Panc1 (cell line): ENCODE measurements at regions not wholly inside any gene's neighbourhood (a gene's known extent, or its start where the extent isn't known, plus 50 kb on each side); places are given as distances from the start of the nearest gene placed in this dataset.

ENCODE experiments used
- ATAC-seq: fragments of 200-7000 bp; cut with Tn5 transposase; 2 replicates; pipeline ENCODE4 v1.9.1; 2020; ENCODE audit warnings: mild to moderate bottlenecking, moderate library complexity
- BruUV-seq: library from RNA; stranded (reverse); fragments of 400-500 nt; replicated peaks from 2 replicates; lab custom pipeline; 2021; lab: Mats Ljungman, UMichigan
- CTCF ChIA-PET: fragments of 300-600 bp; sonication (Branson Sonifier 250); formaldehyde crosslinking; loops from one replicate; lab custom pipeline; 2022; ENCODE audit warnings: antibody characterized with exemption; lab: Charles Lee
- POLR2A ChIA-PET: fragments of 300-600 bp; sonication (Branson Sonifier 250); formaldehyde crosslinking; loops from one replicate; lab custom pipeline; 2022; ENCODE audit warnings: antibody characterized with exemption; lab: Charles Lee
- DNase-seq: peaks from one replicate; pipeline ENCODE4 v3.0.0-alpha.2; 2010; ENCODE audit warnings: low read depth, low spot score
- H3K27ac ChIP-seq: 2 replicates; pipeline ENCODE4 v1.5.1; 2011; ENCODE audit warnings: mild to moderate bottlenecking, low read length, inconsistent platforms
- H3K27me3 ChIP-seq: fragments of 200-500 bp; sonication (Bioruptor generic); 2 replicates; pipeline ENCODE4 v1.6.0; 2014; ENCODE audit warnings: low read length, inconsistent platforms; ENCODE audit not compliant: control insufficient read depth, insufficient read depth
- H3K36me3 ChIP-seq: fragments of 200-500 bp; sonication (Bioruptor generic); 2 replicates; pipeline ENCODE4 v1.5.1; 2014; ENCODE audit warnings: inconsistent platforms, mild to moderate bottlenecking, low read length, moderate library complexity; ENCODE audit not compliant: control insufficient read depth, insufficient read depth
- H3K4me1 ChIP-seq: 2 replicates; pipeline ENCODE4 v1.5.1; 2011; ENCODE audit warnings: inconsistent platforms, mild to moderate bottlenecking, low read length, moderate library complexity; ENCODE audit not compliant: control insufficient read depth, insufficient read depth
- H3K4me3 ChIP-seq, 2 experiments: 2 replicates each; pipeline ENCODE4 v1.5.1; 2011 to 2012; ENCODE audit warnings: low read depth in 2 of 2, low read length in 2 of 2, mild to moderate bottlenecking in 2 of 2, inconsistent platforms in 1 of 2, moderate library complexity in 1 of 2
- H3K9me3 ChIP-seq: fragments of 200-500 bp; sonication (Bioruptor generic); 2 replicates; pipeline ENCODE4 v1.5.1; 2014; ENCODE audit warnings: low read depth, mild to moderate bottlenecking, inconsistent platforms, low read length, moderate library complexity; ENCODE audit not compliant: control insufficient read depth, insufficient read depth
- POLR2AphosphoS5 ChIP-seq: IDR thresholded peaks from 2 replicates; pipeline ENCODE4 v1.6.1; 2012; ENCODE audit warnings: mild to moderate bottlenecking, low read depth, low read length, moderate library complexity
- REST ChIP-seq, 2 experiments: IDR thresholded peaks; 2 replicates each; pipeline ENCODE4 v1.6.1; 2011 to 2012; ENCODE audit warnings: low read depth in 2 of 2, control low read depth in 1 of 2, low read length in 1 of 2, mild to moderate bottlenecking in 1 of 2, moderate library complexity in 1 of 2; ENCODE audit not compliant: insufficient read depth in 1 of 2
- SIN3A ChIP-seq: IDR thresholded peaks from 2 replicates; pipeline ENCODE4 v1.6.1; 2012; ENCODE audit warnings: low read depth, mild to moderate bottlenecking, low read length, moderate library complexity, borderline replicate concordance; ENCODE audit not compliant: insufficient read depth
- TCF7L2 ChIP-seq: IDR thresholded peaks from 2 replicates; pipeline ENCODE4 v1.6.1; 2011; ENCODE audit warnings: mild to moderate bottlenecking, low read depth, low read length, inconsistent platforms
- in situ Hi-C: cut with HindIII; loops from 2 replicates; pipeline ENCODE4 v1.10.0; 2016; ENCODE audit warnings: low sequenced_read_pairs, low pct_unique_long_range_greater_than_20kb
- intact Hi-C: fragments of 100-400 bp; cut with micrococcal nuclease; formaldehyde crosslinking; loops from one replicate; pipeline ENCODE4 v1.10.0; 2022; ENCODE audit not compliant: unreplicated experiment
- TF ChIP-seq, protein P1 (sequence below): fragments of 450-650 bp; IDR thresholded peaks from 2 replicates; pipeline ENCODE4 v1.5.1; 2017; ENCODE audit warnings: mild to moderate bottlenecking

DNA sequence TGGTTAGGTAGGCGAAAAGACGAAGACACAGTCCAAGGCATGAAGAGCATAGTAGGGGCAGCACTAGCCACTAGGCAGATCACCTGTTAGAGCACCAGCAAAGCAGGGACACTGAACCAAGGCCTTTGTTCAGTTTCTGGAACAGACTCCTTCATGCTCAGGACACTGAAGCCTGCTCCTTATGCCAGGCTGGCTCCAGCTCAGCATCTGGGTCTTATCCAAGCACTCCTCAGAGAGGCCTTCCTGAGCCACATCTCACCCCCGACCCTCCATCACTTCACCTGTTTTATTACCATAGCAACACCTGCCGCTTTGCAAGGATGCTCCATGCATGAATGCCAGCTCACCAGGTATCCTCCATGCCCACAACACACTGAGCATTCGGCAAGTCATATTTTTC lies 206.3 kb upstream of the CHRNA7 start:
- POLR2A ChIA-PET = no interaction called here

DNA sequence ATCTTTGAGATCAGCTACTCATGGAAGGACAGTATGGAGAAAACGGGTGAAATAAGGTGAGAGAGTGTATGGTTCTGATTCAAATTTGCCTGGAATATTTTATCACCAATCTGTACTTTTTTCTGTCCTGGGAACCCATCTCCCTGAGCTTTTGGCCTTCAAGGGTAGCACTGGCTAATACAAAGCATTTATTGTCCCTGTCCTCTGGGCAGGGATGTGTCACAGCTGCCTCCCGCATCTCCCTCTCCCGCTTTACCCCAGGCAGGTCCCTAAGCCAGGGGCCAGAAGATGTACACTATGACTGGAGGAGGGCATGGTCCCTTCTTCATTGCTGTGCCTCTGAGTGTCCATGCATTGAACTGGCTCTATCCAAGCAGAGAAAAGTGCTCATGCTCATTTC lies 201.7 kb upstream of the CHRNA7 start:
- H3K9me3 ChIP-seq = no peaks in the 10 kb centered on the region
- ATAC-seq (no peak), DNase-seq (no peak)
- intact Hi-C loops (no loop called here), in situ Hi-C loops (no loop called here)
- H3K4me3 ChIP-seq = no peak overlapping the region
- BruUV-seq = no TSS peak
- CTCF ChIA-PET = no interaction called here
- POLR2A ChIA-PET = no interaction called here
- TF ChIP-seq, protein P1, sequence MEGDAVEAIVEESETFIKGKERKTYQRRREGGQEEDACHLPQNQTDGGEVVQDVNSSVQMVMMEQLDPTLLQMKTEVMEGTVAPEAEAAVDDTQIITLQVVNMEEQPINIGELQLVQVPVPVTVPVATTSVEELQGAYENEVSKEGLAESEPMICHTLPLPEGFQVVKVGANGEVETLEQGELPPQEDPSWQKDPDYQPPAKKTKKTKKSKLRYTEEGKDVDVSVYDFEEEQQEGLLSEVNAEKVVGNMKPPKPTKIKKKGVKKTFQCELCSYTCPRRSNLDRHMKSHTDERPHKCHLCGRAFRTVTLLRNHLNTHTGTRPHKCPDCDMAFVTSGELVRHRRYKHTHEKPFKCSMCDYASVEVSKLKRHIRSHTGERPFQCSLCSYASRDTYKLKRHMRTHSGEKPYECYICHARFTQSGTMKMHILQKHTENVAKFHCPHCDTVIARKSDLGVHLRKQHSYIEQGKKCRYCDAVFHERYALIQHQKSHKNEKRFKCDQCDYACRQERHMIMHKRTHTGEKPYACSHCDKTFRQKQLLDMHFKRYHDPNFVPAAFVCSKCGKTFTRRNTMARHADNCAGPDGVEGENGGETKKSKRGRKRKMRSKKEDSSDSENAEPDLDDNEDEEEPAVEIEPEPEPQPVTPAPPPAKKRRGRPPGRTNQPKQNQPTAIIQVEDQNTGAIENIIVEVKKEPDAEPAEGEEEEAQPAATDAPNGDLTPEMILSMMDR = no peak
- TF ChIP-seq POLR2AphosphoS5 (no peak), REST (IDR thresholded peaks at IDR 0.05; ENCODE audit: insufficient read depth in 1 of 2, low read depth in 2 of 2, low read length in 1 of 2) (no peak), SIN3A (no peak)
- no peaks in the 10 kb centered on the region for H3K36me3 ChIP-seq
- H3K4me1 ChIP-seq = no peaks in the 10 kb centered on the region
- no peak overlapping the region for H3K27ac ChIP-seq
- H3K27me3 ChIP-seq = no peaks in the 10 kb centered on the region

More for the DNA sequence above, 206.3 kb upstream of the CHRNA7 start:
- Histone ChIP-seq H3K27me3 (no peaks in the 10 kb centered on the region), H3K4me3 (no peak overlapping the region), H3K36me3 (no peaks in the 10 kb centered on the region), H3K4me1 (no peaks in the 10 kb centered on the region), H3K27ac (no peak overlapping the region), H3K9me3 (no peaks in the 10 kb centered on the region)
- CTCF ChIA-PET = no interaction called here
- ATAC-seq (no peak), DNase-seq (no peak)
- TF ChIP-seq, protein P1 = no peak
- TF ChIP-seq SIN3A = no peak
- no peak for TF ChIP-seq POLR2AphosphoS5
- TF ChIP-seq REST (IDR thresholded peaks at IDR 0.05; ENCODE audit: insufficient read depth in 1 of 2, low read depth in 2 of 2, low read length in 1 of 2) = no peak
- TF ChIP-seq TCF7L2 = no peak
- in situ Hi-C loops (no loop called here), intact Hi-C loops (no loop called here)
- BruUV-seq = no TSS peak
